ENCODE measurements at regions not wholly inside any gene's neighbourhood (a gene's known extent, or its start where the extent isn't known, plus 50 kb on each side); places are given as distances from the start of the nearest gene placed in this dataset.

- TF ChIP-seq CTCF (conservative IDR thresholded peaks at IDR 0.05; ENCODE audit: low read depth, low read length) (no peak), EZH2 (IDR thresholded peaks at IDR 0.05; ENCODE audit: low read length, unreplicated experiment) (no peak), EZH2phosphoT487 (IDR thresholded peaks at IDR 0.05; ENCODE audit: borderline replicate concordance, low read length) (no peak)
Observed at GRCh38 chr2:84078471-84078870, 380.6 kb downstream of the SUCLG1 start.
